Activated naive CD8-positive, alpha-beta T cell treated with anti-CD3 and anti-CD28 coated beads, Interleukin-2, amount 10 ng/mL, durations not matched to agents 7 days and 5 days (primary cell): ENCODE measurements at regions not wholly inside any gene's neighbourhood (a gene's known extent, or its start where the extent isn't known, plus 50 kb on each side); places are given as distances from the start of the nearest gene placed in this dataset.
"Not testable (repeated sequence)": the region's sequence is repeated elsewhere in the genome, so short reads cannot be mapped to it uniquely, and the experiment has no call there.

Experiments
- ATAC-seq: fragments of 150-1000 bp; cut with Tn5 transposase; one replicate; pipeline ENCODE4 v1.10.0; 2021; ENCODE audit warnings: low read depth, moderate library complexity
- POLR2A ChIA-PET: fragments of 350-600 bp; sonication (Branson Sonifier 250); formaldehyde crosslinking; loops from one replicate; lab custom pipeline; 2021; ENCODE audit warnings: antibody characterized with exemption; lab: Charles Lee
- DNase-seq: peaks from one replicate; pipeline ENCODE4 v3.0.0; 2021
- H3K27ac Mint-ChIP-seq: one replicate; pipeline ENCODE4 v1.8.0; 2022; ENCODE audit warnings: mild to moderate bottlenecking, mixed read lengths
- H3K27me3 Mint-ChIP-seq: one replicate; pipeline ENCODE4 v1.8.0; 2022; ENCODE audit warnings: mild to moderate bottlenecking, moderate library complexity, mixed read lengths
- H3K36me3 Mint-ChIP-seq: one replicate; pipeline ENCODE4 v1.8.0; 2021; ENCODE audit warnings: mild to moderate bottlenecking, mixed read lengths
- H3K4me1 Mint-ChIP-seq: one replicate; pipeline ENCODE4 v1.8.0; 2021; ENCODE audit warnings: mixed read lengths
- H3K4me3 Mint-ChIP-seq: one replicate; pipeline ENCODE4 v1.8.0; 2022; ENCODE audit warnings: mild to moderate bottlenecking, moderate library complexity, mixed read lengths
- H3K9me3 Mint-ChIP-seq: one replicate; pipeline ENCODE4 v1.8.0; 2021; ENCODE audit warnings: mixed read lengths

DNA sequence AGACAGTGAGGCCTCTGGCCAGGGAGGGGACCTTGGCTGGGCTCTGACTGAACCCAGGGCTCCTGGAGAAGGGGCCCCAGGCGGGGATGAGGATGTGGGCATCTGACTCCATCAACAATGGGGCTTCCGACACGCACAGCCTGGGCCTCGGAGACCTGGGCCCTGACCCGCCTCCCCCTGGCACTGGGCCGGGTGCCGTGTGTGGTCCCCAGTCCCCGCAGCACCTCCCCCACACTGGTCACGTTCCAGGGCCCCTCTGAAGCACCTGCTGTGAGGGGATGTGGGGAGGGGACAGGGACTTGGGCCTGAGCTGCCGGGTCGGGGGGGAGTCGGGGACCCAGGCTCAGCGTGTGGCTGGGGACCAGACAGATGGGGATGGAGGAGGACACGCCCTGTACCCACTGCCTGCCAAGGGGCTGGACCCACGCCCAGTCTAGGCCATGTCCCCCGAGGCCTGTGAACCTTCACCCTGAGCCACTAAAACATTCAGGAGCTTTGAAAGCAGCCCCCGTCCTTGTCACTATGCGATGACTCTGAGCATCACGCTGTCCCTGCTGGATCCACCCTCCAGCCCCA is 165.8 kb downstream of the TMEM121 start:
- H3K4me1 Mint-ChIP-seq, H3K36me3 Mint-ChIP-seq, POLR2A ChIA-PET, ATAC-seq, H3K27ac Mint-ChIP-seq, H3K4me3 Mint-ChIP-seq, H3K27me3 Mint-ChIP-seq: not testable (repeated sequence)
- DNase-seq, result peak; percentile 27
- H3K9me3 Mint-ChIP-seq, result peaks cover 26% of the 10 kb centered on the region

DNA sequence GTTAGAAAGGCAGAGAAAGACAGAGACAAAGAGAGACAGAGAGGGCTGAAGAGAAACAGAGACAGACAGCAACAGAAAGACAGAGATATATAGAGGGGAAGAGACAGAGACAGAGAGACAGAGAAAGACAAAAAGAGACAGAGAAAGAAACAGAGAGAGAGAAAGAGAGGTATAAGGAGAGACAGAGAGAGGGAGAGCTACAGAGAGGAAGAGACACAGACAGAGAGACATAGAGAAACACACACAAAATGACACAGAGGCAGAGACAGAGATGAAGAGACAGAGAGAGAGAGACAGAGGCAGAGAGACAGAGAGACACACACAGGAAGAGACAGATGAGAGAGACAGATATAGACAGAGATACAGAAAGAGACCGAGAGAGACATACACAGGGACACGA is 168.6 kb downstream of the TMEM121 start:
- Mint-ChIP-seq H3K36me3 (no peaks in the 10 kb centered on the region), H3K4me1 (no peaks in the 10 kb centered on the region), H3K4me3 (no peak overlapping the region), H3K9me3 (peaks cover 13% of the 10 kb centered on the region), H3K27ac (no peak overlapping the region), H3K27me3 (peaks cover 8% of the 10 kb centered on the region)
- no peak for ATAC-seq
- DNase-seq, result no peak
- POLR2A ChIA-PET, result no interaction called here

DNA sequence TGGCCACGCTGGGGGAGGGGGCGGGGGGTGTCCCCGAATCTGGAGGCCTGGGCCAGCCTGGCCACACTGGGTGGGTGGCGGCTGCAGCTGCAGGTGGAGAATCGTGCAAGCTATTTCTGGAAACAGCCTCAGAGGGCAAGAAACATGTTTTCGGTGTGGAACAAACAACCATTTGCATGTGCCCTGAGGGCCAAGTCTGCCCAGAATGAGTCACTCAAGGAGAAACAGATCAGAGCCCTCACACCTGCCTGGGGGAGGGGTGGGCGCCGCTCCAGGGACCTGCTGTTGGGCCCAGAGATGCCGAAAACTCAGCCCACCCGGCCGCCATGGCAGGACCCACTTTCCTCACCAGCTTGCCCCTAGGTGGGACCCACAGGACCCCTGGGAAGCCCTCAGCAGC is 170.0 kb downstream of the TMEM121 start:
- H3K4me1 Mint-ChIP-seq, POLR2A ChIA-PET, H3K9me3 Mint-ChIP-seq, H3K4me3 Mint-ChIP-seq, H3K27ac Mint-ChIP-seq, H3K36me3 Mint-ChIP-seq, H3K27me3 Mint-ChIP-seq, DNase-seq, ATAC-seq: not testable (repeated sequence)

DNA sequence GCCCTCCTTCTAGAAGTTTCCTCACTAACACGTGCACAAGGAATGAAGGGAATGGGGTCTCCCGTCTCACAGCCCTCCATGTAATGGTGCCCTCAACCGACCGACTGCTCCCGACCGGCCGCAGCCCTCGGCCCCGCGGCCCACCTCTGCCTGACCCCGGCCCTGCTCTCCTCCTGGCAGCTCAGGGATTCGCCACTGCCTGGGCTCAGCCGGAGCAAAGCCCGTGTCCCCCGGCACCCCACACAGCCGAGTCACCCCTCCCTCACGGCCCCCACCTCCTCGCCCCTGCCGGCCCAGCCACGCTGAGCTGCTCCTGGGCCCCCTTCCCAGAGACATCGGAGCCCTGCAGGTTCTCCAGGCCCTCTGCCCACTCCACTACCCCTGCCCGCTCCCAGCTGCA is 171.0 kb downstream of the TMEM121 start:
- H3K27me3 Mint-ChIP-seq, H3K4me3 Mint-ChIP-seq, H3K4me1 Mint-ChIP-seq, POLR2A ChIA-PET, H3K27ac Mint-ChIP-seq, H3K9me3 Mint-ChIP-seq, ATAC-seq, H3K36me3 Mint-ChIP-seq: not testable (repeated sequence)
- peak; percentile 36 for DNase-seq

DNA sequence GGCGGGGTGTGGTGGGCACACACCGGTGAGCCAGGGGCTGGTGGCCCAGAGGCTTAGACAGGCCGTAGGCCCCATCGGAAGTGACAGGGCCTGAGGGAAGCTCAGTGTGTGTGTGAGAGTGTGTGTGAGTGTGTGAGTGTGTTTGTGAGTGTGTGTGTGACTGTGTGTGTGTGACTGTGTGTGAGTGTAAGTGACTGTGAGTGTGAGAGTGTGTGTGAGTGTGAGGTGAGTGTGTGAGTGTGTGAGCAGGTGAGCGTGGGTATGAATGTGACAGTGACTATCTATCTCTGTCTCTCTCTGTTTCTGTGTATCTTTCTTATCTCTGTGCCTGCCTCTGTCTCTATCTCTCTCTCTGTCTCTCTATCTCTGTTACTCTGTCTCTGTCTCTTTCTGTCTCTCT is 171.6 kb downstream of the TMEM121 start:
- H3K9me3 Mint-ChIP-seq, H3K36me3 Mint-ChIP-seq, DNase-seq, H3K27me3 Mint-ChIP-seq, H3K4me3 Mint-ChIP-seq, ATAC-seq, POLR2A ChIA-PET, H3K4me1 Mint-ChIP-seq: not testable (repeated sequence)
- peak overlapping the region; percentile 1 for H3K27ac Mint-ChIP-seq

GRCh38 chr14:105698940-105699556 is 172.7 kb downstream of the TMEM121 start:
- H3K4me3 Mint-ChIP-seq, H3K9me3 Mint-ChIP-seq, H3K27me3 Mint-ChIP-seq, POLR2A ChIA-PET, ATAC-seq, H3K36me3 Mint-ChIP-seq, H3K27ac Mint-ChIP-seq, H3K4me1 Mint-ChIP-seq: not testable (repeated sequence)
- DNase-seq, result peak; percentile 43

GRCh38 chr14:105699706-105700105 is 173.3 kb downstream of the TMEM121 start:
- H3K4me3 Mint-ChIP-seq, H3K36me3 Mint-ChIP-seq, H3K9me3 Mint-ChIP-seq, POLR2A ChIA-PET, DNase-seq, H3K4me1 Mint-ChIP-seq, H3K27me3 Mint-ChIP-seq, ATAC-seq, H3K27ac Mint-ChIP-seq: not testable (repeated sequence)

- H3K27ac Mint-ChIP-seq, H3K9me3 Mint-ChIP-seq, H3K4me3 Mint-ChIP-seq, H3K4me1 Mint-ChIP-seq, H3K27me3 Mint-ChIP-seq, H3K36me3 Mint-ChIP-seq, POLR2A ChIA-PET, ATAC-seq: not testable (repeated sequence)
- peak; percentile 32 for DNase-seq
Measured at GRCh38 chr14:105700146-105700545, 173.8 kb downstream of the TMEM121 start.

GRCh38 chr14:105700622-105701288 is 174.4 kb downstream of the TMEM121 start:
- Mint-ChIP-seq H3K27ac (peak overlapping the region; percentile 1), H3K4me1 (peaks cover 8% of the 10 kb centered on the region), H3K9me3 (no peaks in the 10 kb centered on the region), H3K4me3 (no peak overlapping the region), H3K27me3 (no peaks in the 10 kb centered on the region), H3K36me3 (no peaks in the 10 kb centered on the region)
- DNase-seq (peak; percentile 37), ATAC-seq (peak; percentile 32)
- POLR2A ChIA-PET, result no interaction called here

DNA sequence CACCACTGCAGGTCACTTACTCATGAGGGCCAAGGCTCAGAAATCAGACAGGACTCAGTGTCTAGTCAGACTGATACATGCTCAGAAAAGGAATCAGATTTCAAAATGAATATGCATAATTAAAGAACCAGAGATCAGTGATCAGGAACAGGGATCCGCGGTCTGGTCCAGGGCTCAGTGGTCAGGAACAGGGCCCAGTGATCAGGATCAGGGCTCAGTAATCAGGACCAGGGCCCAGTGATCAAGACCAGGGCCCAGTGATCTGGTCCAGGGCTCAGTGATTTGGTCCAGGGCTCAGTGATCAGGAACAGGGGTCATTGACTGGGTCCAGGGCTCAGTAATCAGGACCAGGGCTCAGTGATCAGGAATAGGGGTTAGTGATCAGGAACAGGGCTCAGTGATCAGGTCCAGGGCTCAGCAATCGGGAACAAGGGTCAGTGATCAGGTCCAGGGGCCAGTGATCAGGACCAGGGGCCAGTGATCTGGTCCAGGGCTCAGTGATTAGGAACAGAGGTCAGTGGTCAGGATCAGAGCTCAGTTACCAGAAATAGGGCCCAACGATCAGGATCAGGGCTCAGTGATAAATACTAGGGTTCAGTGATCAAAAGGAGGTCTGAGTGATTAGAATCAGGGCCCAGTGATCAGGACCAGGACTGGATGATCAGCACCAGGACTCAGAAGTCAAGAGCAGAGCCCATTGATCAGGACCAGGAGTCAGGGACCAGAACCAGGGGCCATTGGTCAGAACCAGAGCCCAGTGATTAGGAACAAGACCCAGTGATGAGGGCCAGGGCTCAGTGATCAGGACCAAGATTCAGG is 175.3 kb downstream of the TMEM121 start:
- Mint-ChIP-seq H3K4me3 (no peak overlapping the region), H3K4me1 (peaks cover 8% of the 10 kb centered on the region), H3K27me3 (no peaks in the 10 kb centered on the region), H3K27ac (peak overlapping the region; percentile 1), H3K9me3 (no peaks in the 10 kb centered on the region), H3K36me3 (no peaks in the 10 kb centered on the region)
- peak; percentile 26 for DNase-seq
- POLR2A ChIA-PET, result no interaction called here
- ATAC-seq, result no peak

GRCh38 chr14:105702275-105702817 is 176.0 kb downstream of the TMEM121 start:
- Mint-ChIP-seq H3K27me3 (no peaks in the 10 kb centered on the region), H3K27ac (no peak overlapping the region), H3K4me3 (no peak overlapping the region), H3K36me3 (no peaks in the 10 kb centered on the region), H3K9me3 (no peaks in the 10 kb centered on the region), H3K4me1 (peaks cover 8% of the 10 kb centered on the region)
- DNase-seq (no peak), ATAC-seq (no peak)
- POLR2A ChIA-PET, result no interaction called here

GRCh38 chr14:105703044-105703665 is 176.8 kb downstream of the TMEM121 start:
- H3K27ac Mint-ChIP-seq, H3K9me3 Mint-ChIP-seq, H3K4me1 Mint-ChIP-seq, H3K36me3 Mint-ChIP-seq, ATAC-seq, H3K4me3 Mint-ChIP-seq, DNase-seq, H3K27me3 Mint-ChIP-seq, POLR2A ChIA-PET: not testable (repeated sequence)

- DNase-seq, H3K27ac Mint-ChIP-seq, POLR2A ChIA-PET, H3K27me3 Mint-ChIP-seq, H3K9me3 Mint-ChIP-seq, H3K4me3 Mint-ChIP-seq, H3K36me3 Mint-ChIP-seq, ATAC-seq, H3K4me1 Mint-ChIP-seq: not testable (repeated sequence)
Measured at GRCh38 chr14:105704091-105704490, 177.7 kb downstream of the TMEM121 start.
